ENCODE measurements at regions not wholly inside any gene's neighbourhood (a gene's known extent, or its start where the extent isn't known, plus 50 kb on each side); places are given as distances from the start of the nearest gene placed in this dataset.

DNA sequence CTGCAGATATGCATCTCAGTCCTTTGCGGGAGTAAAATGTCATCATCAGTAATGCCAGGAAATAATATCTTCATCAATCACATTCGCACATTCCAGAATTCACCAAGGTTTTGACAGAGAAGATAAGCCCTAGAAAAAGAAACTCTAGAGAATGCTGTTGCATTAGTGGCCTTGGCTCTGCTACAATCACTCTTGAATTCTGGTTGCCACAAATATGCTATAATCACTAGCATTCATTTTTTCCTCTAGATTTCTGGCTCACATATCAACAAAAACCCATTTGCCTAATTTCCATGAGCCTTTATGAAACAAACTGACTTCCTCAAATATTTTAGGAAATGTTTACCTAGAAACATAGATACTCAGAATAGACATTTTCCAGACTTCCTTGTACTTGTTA is 653.4 kb downstream of the ANXA1 start:
- no peak for DNase-seq

DNA sequence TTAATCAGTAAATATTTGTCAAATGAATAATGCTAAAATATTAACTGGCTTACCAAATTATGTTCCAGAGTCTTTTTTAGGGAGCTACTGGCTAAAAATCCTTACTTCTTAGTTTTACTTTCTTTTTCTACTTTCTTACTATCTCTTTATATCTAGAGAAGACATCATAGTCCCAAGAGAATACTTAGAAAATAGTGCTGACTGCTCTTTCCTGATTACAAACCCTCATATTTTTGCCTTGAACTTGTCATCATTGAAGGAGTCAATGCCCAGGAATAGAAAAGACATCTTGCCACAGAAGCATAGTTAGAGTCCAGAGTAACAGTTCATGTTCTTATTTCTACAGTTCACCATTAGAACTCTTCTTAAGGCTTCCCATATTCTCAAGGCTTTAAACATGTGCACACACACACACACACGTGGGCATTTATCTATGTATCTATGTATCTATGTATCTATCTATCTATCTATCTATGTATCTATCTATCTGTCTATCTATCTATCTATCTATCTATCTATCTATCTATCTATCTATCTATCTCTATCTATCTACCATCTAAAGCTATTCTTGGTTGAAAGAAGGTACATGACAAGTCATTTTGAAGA is 654.3 kb downstream of the ANXA1 start:
- no peak for DNase-seq

DNA sequence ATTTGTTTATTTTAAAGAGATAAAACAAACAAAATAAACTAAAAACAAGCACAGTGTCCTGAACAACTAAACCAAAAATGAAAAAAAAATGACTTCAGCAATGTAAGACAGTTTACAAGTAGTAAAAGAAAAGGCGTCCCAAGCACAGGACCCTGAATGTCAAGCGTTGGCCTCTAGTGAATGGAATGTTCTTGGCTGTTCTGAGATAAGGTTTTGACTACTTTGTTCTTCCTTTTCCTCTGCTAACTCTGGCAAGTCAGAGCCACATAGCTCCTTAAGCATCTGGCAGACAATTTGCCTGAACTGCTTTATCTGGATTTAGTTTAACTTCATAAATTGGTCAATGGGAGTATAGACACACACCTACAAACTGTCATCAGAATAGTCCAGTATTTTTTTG is 655.2 kb downstream of the ANXA1 start:
- no peak for DNase-seq

DNA sequence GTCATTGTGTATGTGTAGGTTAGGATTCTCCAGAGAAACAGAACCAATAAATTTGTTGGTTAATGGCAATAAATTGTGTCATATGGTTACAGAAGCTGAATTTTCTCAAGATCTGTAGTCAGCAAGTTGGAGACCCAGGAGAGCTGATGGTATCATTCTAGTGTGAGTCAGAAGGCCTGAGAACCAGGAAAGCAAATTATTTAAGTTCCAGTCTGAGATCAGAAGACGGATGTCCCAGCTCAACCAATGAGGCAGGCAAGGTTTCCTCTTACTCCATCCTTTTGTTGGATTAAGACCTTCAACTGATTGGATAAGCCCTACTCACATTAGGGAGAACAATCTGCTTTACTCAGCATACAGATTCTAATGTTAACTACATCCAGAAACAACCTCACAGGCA is 656.3 kb downstream of the ANXA1 start:
- no peak for DNase-seq

DNA sequence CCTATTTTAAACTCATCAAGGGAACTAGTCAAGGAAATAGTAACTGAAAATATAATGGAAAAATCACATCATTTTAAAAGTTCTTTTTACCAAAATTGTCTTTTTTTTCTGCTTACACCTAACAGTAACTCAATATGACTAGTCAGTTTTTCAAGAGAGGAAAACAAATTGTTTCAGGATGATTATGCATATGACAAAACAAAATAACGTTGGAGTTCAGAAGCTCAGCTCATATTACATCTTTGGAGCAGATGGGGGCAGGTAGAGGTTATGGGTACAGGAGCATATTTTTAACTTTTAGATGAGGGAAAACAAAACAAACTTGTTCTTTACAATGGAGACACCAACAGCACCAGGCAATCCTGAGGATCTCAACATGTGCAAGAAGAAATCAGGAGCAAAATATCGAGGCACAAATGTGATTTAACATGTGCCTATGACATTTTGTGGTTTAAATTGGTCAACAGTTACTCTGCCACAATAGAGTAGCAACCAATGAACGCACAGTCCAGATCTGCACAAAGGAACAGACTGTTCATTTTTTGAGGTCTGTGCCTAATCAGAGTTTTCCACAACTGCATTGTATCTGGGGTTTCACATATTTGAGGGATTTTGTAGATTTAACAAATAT is 659.0 kb downstream of the ANXA1 start:
- DNase-seq, result no peak

DNA sequence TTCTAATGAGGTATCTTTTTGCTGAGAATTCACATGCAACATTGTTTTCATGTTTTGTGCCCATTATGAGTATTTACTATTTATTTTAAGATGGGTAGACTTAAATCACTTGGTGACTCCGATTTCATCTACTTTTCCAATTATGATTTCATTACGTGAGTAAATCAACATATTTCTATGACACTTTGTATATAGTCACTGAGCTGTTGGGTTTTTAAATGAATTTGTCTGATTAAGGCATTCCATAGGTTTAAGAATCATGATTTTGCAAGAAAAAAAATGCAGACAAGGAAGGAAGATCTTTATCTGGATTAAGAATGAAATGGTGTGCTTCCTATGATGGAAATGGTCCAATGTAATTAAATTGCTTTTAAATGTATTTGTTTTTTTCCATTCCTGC is 661.9 kb downstream of the ANXA1 start:
- no peak for DNase-seq

DNA sequence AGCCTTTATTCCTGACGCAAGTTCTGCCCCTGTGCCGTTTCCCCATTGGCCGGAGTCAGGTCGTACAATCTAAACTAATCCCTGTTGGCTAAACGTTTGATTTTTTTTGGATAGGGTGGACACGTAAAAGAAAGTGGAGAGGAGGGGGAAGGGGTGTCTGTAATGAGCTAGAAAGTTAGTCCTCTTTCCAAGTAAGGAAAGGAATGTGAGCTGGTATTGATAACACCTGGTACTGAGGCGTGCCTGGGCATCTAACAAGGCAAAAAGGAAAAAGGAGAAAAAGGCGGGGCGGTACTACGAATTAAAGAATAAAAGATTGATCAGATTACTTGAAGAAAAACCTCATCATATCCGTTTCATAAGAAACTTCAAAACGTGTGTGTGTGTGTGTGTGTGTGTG is 665.2 kb downstream of the ANXA1 start:
- DNase-seq, result no peak

DNA sequence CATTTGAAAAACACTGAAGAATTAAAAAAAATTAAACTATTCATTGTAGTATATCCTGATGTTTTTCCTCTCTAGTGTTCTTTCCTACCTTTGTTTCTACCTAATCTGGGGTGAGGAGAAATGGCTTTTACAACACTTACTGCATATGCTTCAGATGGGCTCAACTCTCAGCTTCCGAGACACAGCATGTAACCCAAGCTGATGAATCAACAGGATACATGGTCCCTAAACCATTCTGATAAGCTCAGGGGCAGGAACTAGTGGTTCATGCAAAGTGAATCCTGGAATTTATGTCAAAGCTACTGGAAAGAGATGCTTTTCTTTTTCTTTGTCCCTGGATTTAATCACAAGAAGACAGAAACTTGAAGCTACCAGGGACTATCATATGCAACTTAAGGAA is 672.5 kb upstream of the RORB start:
- no peak for DNase-seq

DNA sequence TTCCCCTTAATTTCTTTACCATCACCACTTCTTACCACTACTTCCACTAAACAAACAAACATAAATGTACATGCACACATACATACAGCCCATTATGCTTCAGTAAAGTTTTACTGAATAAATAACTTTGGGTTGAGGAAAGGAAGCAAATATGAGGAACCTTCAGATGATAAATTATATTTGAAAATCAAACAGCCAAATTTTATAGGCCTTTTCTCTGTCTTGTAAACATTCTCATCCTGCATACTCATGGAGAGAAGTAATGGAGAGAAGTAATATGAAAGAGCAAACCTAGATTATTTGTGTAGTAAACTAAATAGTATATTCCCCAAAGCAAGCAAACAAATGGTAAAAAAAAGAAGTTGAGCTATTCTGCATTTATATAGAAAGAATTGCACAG is 658.3 kb upstream of the RORB start:
- no peak for DNase-seq

DNA sequence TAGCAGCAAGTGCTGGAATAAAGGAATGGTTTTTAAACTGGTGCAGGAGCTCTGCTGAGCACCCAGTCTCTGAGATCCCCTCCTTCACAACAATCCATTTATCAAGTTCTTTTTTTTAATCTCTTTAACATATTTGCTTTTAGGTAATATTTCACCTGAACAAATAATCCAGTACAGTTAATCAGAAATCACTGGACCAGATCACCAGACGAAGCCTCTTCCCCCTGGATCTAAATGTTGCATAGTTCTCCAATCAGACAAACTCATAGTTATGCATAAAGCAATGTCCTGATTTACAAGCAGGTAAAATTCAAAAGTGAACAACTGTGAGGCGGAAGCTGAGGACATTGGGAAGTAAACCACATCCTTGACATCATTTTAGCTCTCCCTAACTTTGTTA is 657.7 kb upstream of the RORB start:
- DNase-seq, result no peak

DNA sequence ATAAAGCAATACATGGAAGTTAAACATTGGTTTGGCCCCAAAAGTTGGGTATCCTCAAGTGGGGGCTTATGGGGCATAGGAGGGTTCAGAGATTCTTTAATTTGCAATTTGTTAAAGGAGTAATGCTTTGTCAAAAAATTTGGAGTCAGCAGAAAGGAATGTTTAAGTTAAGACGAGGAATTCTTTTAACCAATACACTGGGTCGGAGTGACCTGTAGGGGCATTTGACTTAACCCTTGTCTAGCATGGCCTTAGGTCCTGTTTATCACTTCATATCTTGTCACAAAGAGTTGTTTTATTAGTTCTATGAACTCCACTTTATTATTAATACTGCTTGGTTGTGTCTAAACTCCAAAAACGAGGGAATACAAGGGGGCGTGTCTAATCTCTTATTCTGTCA is 656.1 kb upstream of the RORB start:
- no peak for DNase-seq

DNA sequence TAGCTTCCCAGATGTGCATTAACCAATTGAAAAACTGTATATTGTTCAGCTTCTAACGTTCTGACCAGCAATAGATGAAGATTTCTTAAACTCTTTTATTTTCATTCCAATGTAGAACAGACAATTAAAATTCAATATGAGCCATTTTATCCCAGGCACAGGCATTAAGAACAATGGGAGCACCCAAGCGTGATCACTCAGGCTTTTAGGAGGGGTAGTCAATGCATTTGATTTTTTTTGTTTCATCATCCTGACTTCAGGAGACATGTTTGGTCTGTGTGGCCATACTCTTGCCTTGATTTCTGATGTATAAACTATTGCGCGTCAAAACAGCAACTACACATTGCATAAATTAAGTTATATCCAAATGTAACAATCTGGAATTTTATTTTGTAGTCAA is 653.0 kb upstream of the RORB start:
- no peak for DNase-seq

DNA sequence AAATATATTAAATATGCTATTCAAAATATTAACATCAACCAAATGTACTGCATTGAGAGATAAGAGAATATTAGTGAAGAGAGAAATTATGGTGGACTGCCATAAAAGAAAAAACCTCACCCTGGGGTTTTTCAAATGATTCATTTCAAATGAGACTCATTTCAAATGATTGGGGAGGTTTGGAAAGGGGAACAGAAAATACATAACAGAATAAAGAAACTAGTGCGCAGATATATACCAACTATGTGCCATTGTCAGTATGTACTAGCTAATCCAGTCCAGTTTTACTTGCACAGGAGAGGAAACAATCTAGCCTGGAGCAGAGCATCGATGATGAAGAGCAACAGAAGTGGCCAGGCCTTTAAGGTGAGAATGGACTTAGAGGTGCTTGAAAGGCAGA is 651.6 kb upstream of the RORB start:
- DNase-seq, result no peak

DNA sequence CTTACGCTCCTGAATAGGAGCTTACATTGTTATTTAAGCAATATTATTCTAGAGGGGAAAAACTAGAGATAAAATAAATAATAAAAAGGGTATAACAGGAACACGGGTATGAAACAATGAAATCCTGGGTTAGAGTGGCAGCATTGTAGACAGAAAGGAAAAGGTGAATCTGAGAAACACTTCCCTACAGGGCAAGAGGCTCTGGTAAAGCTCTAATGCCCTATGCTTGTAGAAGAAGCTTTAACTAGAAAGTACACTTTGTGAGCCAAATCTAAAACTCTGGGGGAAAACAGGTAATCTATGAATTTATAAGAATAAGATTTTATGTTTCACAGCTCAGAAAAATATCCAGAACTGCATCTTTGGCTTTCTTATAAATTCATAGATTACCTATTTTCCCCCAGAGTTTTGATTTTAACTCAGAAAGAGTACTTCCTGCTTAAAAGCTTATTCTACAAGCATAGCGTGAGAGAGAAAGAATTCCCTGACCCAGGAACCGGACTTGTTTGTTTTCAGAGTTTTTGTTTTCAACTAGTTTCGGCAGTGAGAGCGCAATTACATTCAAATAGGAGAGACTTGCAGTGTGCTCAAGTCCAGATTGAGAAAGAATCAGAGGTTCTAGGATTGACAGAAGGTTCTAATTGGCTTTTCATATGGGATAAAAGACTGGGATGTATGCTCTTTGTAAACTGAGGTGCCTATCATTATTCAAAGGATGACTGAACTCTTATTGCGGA is 651.0 kb upstream of the RORB start:
- DNase-seq, result no peak

DNA sequence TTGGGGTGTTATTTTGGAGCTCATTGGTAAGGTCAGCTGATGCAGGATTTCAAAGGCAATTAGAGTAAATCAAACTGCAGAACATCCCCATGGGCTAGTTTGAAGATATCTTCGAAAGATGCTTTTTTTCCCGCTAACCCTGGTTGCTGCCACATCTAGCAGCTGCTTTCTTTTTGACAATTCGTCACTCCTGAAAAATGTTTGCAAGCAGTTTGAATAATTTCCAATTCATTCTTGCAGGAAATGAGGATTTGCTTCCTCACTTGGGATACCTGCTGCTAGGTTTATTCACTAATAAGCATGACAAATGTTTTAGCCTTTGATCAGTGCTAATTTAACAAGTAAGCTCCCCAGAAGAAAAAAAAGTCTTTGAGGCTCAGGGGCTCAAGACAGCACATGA is 649.6 kb upstream of the RORB start:
- no peak for DNase-seq

DNA sequence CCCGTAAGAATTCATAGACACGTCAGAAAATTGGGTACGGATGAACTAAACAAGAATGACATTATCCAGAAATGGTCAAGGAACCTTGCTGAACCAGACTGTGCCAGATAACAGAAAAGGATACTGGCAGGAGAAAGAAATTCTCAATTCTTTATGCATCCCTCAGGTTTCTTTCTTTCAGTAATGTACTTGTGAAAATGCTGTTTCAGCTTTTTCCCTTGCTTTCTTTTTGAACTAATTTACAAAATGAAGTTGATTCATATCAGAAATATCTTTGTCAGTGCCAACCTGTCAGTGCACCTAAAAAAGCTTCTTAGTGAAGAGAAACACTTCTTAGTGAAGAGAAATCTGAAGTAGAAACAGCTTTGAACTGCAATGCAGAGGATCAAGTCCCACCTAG is 643.6 kb upstream of the RORB start:
- no peak for DNase-seq

DNA sequence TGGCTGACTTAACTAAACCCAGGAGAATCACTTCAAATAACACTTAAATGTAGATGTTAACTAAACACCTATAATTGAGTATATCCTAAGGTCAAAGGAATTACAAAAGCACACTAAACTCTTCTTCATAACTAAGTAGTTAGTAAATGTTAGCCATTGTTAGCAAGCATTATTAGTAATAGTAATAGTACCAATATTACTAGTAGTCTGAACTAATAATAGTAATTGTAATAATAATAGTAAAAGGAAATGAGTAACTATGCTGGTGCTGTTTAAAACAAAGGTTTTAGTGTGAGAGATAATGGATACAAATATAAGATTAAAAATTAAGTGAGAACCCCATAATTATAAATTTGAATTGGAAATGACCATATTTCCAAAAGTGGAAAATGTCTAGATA is 641.9 kb upstream of the RORB start:
- no peak for DNase-seq

DNA sequence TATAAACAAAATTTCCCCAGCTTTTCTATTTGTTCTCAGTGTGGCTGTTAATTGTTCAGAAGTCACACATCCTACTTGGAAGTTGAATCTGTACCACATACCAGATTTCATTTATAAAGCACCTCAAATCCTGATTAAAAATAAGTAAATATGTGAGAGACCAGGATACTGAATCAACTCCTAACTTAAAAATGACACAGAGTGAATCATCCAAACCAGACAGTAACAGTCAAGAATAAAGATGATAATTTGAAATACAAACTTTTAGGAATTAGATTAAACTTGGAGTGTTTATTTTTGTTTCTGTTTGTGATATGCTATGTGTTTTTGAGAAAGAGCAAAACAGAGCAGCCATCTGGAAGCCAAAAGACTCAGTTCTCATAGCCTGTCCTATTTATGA is 633.2 kb upstream of the RORB start:
- DNase-seq, result no peak

DNA sequence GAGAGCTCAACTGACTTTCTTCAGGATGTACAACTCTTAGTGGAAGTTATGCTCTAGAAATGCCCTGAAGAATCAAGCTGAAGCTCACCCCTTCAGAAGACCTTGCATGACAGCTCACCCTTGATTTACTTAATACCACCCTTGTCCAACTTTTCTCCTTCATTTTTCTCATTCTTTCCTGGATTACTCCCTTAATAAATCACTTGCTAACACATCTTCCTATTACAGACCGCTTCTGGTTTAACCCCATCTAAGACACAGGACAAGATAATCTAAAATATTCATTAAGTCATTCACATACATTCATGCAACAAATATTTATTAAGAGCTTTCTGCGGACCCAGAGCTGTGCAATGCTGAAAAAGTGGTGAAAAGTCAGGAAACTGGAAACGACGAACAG is 630.7 kb upstream of the RORB start:
- DNase-seq, result no peak

DNA sequence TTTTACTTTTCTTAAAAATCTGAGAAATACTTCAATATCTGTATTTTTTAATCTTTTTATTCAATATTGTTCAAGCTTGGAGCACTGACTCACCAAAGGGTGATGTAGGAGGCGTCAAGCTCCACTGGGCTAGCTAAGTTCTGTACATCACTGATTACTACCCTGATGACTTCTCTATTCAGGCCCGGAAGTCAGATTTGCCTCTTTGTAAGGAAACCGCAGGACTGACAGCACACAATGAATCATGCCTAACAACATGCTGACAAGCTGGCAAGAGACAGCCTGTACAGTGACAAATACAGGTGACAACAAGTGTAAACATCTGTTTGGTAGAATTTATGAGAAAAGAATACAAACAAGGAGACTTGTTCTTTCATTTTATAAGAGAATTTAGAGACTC is 627.9 kb upstream of the RORB start:
- DNase-seq, result peak; percentile 29

DNA sequence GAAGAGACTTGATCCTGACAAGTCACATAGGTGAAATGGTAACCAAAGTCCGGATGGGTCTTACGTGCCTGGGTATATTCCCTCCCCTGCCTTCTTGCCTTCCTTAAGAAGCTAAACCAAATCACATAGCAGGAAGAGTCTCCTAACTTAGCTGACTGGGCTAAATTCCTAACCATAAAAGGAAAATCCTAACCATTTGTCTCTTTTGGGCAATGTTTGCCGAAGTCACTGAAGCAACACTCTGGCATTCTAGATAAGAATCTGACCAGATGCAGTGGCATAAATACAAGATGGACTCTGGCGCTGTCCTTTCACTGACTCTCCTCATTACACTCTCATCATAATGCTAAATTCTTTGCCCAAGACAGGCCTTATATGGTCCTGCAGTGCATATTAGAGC is 625.5 kb upstream of the RORB start:
- no peak for DNase-seq

DNA sequence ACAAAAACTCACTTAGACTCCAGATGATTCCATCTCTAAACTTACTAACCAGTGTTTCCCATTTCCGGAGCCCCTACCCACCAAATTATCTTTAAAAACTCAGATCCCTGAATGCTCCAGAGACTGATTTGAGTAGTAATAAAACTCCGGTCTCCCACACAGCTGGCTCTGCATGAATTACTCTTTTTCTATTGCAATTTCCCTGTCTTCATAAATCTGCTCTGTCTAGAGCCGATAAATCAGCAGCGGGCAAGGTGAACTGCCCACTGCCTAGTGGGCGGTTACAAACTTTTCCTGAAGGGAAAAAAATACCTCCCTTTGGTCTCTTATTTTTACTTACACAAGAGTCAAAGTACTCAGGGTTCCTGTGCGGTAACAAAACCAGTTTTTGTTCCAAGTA is 624.4 kb upstream of the RORB start:
- DNase-seq, result no peak

DNA sequence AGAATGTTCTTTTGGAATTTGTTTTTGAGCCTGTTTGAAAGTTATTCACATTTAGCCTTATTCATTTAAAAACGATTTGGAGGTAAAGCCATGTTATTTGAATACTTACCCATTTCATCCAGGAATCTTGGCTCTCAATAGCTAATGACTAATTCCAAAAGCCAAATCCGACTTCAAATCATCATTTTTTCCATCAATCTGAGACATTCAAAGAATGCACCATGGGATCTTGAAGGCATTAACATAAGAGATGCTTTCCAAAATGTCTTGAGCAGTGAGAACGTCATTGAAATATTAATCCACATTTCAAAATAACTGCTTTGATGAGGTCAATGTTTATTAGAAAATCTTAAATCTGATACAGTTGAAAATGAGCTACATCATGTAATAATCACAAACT is 617.0 kb upstream of the RORB start:
- DNase-seq, result no peak

DNA sequence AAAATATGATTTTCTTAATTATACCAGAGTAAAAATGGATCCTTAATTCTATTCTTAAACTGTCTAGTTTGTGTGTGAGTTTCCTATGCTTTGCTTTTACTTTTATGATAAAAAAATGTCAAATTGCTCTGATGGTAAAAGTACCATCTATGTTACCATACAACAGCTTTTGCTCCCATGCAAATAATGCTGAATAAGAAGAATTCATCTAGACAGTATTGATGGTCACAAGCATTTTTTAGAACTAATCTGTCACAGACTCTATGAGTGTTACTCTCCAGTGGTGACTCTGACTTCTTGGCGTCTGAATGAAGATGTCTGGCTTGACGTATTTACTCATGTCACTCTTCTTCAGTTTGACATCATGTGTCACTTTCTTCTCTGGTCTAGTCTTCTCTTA is 608.1 kb upstream of the RORB start:
- DNase-seq, result no peak
